WTC11 (cell line): ENCODE measurements at regions not wholly inside any gene's neighbourhood (a gene's known extent, or its start where the extent isn't known, plus 50 kb on each side); places are given as distances from the start of the nearest gene placed in this dataset.

Source experiments
- ATAC-seq: fragments of 200-7000 bp; cut with Tn5 transposase; 2 replicates; pipeline ENCODE4 v1.10.0; 2021; ENCODE audit warnings: mild to moderate bottlenecking, moderate library complexity
- CTCF ChIA-PET: fragments of 300-600 bp; sonication (Branson Sonifier 250); formaldehyde crosslinking; loops from one replicate; lab custom pipeline; 2021; ENCODE audit warnings: antibody characterized with exemption; lab: Charles Lee
- POLR2A ChIA-PET: fragments of 350-600 bp; sonication (Branson Sonifier 250); formaldehyde crosslinking; loops from one replicate; lab custom pipeline; 2021; ENCODE audit warnings: antibody characterized with exemption; lab: Charles Lee
- DNase-seq: peaks from one replicate; pipeline ENCODE4 v3.0.0; 2021; ENCODE audit warnings: low spot score
- H3K27ac Mint-ChIP-seq: 2 replicates; pipeline ENCODE4 v1.8.0; 2021; ENCODE audit warnings: mixed read lengths
- H3K27me3 Mint-ChIP-seq: 2 replicates; pipeline ENCODE4 v1.8.0; 2021; ENCODE audit warnings: low read depth, mild to moderate bottlenecking, moderate library complexity, mixed read lengths
- H3K36me3 Mint-ChIP-seq: 2 replicates; pipeline ENCODE4 v1.8.0; 2021; ENCODE audit warnings: mixed read lengths
- H3K4me1 Mint-ChIP-seq: 2 replicates; pipeline ENCODE4 v1.8.0; 2022; ENCODE audit warnings: mixed read lengths
- H3K4me3 Mint-ChIP-seq: 2 replicates; pipeline ENCODE4 v1.8.0; 2021; ENCODE audit warnings: mild to moderate bottlenecking, moderate library complexity, mixed read lengths
- H3K9me3 Mint-ChIP-seq: 2 replicates; pipeline ENCODE4 v1.8.0; 2021; ENCODE audit warnings: mixed read lengths
- ELF4 ChIP-seq: sonication (generic); formaldehyde crosslinking; IDR thresholded peaks from 2 replicates; pipeline ENCODE4 v1.8.1; 2022; ENCODE audit warnings: low read depth, mild to moderate bottlenecking, moderate library complexity, missing genetic modification reagents
- SMAD3 ChIP-seq: sonication (generic); formaldehyde crosslinking; IDR thresholded peaks from 2 replicates; pipeline ENCODE4 v1.8.0; 2022; ENCODE audit warnings: missing genetic modification reagents, mild to moderate bottlenecking, borderline replicate concordance
- TP53 ChIP-seq: sonication (generic); formaldehyde crosslinking; IDR thresholded peaks from 2 replicates; pipeline ENCODE4 v1.8.1; 2023; ENCODE audit warnings: mild to moderate bottlenecking, missing genetic modification reagents
- ZNF416 ChIP-seq: fragments of 250-450 bp; sonication (Bioruptor Pico); IDR thresholded peaks from 2 replicates; pipeline ENCODE4 v1.9.0; 2021; ENCODE audit warnings: mild to moderate bottlenecking, inconsistent platforms
- TF ChIP-seq, protein P1 (sequence below): fragments of 250-450 bp; sonication (Bioruptor Pico); IDR thresholded peaks from 2 replicates; pipeline ENCODE4 v1.9.0; 2021; ENCODE audit warnings: mild to moderate bottlenecking
- TF ChIP-seq, protein P2 (sequence below): fragments of 250-450 bp; sonication (Bioruptor Pico); IDR thresholded peaks from 2 replicates; pipeline ENCODE4 v2.1.2; 2022; ENCODE audit warnings: mild to moderate bottlenecking, moderate library complexity
- TF ChIP-seq, protein P3 (sequence below): fragments of 200-600 bp; IDR thresholded peaks from 2 replicates; pipeline ENCODE4 v1.8.0; 2022; ENCODE audit warnings: antibody characterized with exemption
- TF ChIP-seq, protein P4 (sequence below): fragments of 250-450 bp; sonication (Bioruptor Pico); conservative IDR thresholded peaks from 2 replicates; pipeline ENCODE4 v1.9.0; 2021; ENCODE audit warnings: mild to moderate bottlenecking
- TF ChIP-seq, protein P5 (sequence below): sonication (generic); formaldehyde crosslinking; IDR thresholded peaks from 2 replicates; pipeline ENCODE4 v1.8.1; 2023; ENCODE audit warnings: mild to moderate bottlenecking, missing genetic modification reagents, borderline replicate concordance
- TF ChIP-seq, protein P6 (sequence below): sonication (generic); formaldehyde crosslinking; IDR thresholded peaks from 2 replicates; pipeline ENCODE4 v1.8.1; 2023; ENCODE audit warnings: mild to moderate bottlenecking, moderate library complexity, missing genetic modification reagents
- TF ChIP-seq, protein P7 (sequence below): fragments of 250-450 bp; sonication (Bioruptor Pico); IDR thresholded peaks from 2 replicates; pipeline ENCODE4 v1.9.0; 2021; ENCODE audit warnings: moderate library complexity, mild to moderate bottlenecking, inconsistent platforms, borderline replicate concordance

DNA sequence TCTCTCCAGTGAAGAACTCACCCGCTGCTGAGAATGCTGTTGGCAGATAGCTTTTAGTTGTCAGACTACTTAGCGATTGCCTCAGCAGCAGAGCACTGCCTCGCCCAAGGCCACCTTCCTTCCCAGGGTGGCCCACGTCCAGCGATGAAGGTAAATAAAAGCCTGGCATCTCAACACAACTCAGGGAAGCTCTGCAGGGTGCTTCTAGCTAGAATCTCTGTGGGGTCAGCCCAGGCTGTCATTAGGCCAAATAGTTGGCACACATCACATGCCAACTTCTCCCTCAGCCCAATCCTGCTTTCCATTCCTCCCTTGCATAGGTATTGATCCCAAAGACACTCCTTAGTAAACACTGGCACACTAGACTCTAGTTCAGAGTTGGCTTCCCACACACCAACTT, 368.1 kb upstream of the TMTC1 start:
- ATAC-seq (no peak), DNase-seq (no peak)
- Mint-ChIP-seq H3K36me3 (peaks cover 6% of the 10 kb centered on the region), H3K27me3 (no peaks in the 10 kb centered on the region), H3K4me3 (no peak overlapping the region), H3K27ac (no peak overlapping the region), H3K9me3 (peaks cover 33% of the 10 kb centered on the region), H3K4me1 (no peaks in the 10 kb centered on the region)
- CTCF ChIA-PET = no interaction called here
- TF ChIP-seq, protein P1, sequence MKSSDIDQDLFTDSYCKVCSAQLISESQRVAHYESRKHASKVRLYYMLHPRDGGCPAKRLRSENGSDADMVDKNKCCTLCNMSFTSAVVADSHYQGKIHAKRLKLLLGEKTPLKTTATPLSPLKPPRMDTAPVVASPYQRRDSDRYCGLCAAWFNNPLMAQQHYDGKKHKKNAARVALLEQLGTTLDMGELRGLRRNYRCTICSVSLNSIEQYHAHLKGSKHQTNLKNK (CRISPR knock-in tag) = no peak
- TF ChIP-seq, protein P2, sequence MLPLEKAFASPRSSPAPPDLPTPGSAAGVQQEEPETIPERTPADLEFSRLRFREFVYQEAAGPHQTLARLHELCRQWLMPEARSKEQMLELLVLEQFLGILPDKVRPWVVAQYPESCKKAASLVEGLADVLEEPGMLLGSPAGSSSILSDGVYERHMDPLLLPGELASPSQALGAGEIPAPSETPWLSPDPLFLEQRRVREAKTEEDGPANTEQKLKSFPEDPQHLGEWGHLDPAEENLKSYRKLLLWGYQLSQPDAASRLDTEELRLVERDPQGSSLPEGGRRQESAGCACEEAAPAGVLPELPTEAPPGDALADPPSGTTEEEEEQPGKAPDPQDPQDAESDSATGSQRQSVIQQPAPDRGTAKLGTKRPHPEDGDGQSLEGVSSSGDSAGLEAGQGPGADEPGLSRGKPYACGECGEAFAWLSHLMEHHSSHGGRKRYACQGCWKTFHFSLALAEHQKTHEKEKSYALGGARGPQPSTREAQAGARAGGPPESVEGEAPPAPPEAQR (CRISPR knock-in tag) = no peak
- POLR2A ChIA-PET = no interaction called here

DNA sequence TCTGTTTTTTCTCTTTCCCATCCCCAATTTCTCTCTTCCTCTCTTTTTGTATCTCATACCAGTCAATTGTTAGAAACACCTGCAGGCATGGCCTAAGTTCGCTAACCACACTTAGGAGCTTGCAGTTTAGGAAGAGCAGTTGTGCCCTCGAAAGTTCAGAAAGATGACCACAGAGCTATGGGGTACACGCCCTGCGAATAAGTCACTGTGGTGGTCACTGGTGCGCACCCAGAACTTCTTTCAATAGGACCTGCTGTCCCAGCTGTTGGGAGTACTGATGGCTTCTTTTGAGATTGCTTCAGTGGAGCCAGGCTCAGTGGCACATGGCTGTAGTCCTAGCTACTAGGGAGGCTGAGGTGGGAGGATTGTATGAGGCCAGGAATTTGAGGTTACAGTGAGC, 362.8 kb upstream of the TMTC1 start:
- peaks cover 9% of the 10 kb centered on the region for H3K9me3 Mint-ChIP-seq
- TF ChIP-seq, protein P3, sequence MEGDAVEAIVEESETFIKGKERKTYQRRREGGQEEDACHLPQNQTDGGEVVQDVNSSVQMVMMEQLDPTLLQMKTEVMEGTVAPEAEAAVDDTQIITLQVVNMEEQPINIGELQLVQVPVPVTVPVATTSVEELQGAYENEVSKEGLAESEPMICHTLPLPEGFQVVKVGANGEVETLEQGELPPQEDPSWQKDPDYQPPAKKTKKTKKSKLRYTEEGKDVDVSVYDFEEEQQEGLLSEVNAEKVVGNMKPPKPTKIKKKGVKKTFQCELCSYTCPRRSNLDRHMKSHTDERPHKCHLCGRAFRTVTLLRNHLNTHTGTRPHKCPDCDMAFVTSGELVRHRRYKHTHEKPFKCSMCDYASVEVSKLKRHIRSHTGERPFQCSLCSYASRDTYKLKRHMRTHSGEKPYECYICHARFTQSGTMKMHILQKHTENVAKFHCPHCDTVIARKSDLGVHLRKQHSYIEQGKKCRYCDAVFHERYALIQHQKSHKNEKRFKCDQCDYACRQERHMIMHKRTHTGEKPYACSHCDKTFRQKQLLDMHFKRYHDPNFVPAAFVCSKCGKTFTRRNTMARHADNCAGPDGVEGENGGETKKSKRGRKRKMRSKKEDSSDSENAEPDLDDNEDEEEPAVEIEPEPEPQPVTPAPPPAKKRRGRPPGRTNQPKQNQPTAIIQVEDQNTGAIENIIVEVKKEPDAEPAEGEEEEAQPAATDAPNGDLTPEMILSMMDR = no peak
- TF ChIP-seq SMAD3 (no peak), ZNF416 (no peak), TP53 (CRISPR knock-in tag) (no peak), ELF4 (CRISPR knock-in tag) (no peak)
- TF ChIP-seq, protein P4, sequence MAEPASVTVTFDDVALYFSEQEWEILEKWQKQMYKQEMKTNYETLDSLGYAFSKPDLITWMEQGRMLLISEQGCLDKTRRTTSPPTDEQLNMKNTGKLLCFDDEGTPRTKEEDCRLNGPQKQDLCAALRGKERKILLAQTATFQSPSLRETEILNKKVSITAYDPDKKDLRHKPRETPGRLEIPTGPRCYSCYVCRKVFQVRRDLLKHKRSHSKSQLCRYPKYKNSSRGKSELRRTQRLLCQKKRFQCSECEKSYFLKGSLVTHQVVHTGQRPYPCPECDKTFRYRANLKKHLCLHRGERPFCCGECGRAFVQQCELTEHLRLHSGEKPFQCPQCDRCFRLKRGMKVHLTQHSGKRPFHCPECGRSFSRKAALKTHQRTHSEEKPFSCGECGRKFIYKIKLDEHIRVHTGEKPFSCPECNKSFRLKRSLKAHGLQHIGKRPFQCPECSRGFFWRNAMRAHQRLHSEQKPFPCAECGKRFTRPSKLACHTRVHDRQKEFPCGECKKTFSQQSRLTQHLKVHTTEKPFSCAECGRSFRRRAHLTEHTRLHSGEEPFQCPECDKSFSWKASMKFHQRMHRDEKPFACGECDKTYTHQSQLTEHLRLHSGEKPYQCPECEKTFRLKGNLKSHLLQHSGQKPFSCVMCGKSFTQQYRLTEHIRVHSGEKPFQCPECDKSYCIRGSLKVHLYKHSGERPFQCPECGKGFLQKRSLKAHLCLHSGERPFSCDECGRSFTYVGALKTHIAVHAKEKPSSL (CRISPR knock-in tag) = no peak
- TF ChIP-seq, protein P5, sequence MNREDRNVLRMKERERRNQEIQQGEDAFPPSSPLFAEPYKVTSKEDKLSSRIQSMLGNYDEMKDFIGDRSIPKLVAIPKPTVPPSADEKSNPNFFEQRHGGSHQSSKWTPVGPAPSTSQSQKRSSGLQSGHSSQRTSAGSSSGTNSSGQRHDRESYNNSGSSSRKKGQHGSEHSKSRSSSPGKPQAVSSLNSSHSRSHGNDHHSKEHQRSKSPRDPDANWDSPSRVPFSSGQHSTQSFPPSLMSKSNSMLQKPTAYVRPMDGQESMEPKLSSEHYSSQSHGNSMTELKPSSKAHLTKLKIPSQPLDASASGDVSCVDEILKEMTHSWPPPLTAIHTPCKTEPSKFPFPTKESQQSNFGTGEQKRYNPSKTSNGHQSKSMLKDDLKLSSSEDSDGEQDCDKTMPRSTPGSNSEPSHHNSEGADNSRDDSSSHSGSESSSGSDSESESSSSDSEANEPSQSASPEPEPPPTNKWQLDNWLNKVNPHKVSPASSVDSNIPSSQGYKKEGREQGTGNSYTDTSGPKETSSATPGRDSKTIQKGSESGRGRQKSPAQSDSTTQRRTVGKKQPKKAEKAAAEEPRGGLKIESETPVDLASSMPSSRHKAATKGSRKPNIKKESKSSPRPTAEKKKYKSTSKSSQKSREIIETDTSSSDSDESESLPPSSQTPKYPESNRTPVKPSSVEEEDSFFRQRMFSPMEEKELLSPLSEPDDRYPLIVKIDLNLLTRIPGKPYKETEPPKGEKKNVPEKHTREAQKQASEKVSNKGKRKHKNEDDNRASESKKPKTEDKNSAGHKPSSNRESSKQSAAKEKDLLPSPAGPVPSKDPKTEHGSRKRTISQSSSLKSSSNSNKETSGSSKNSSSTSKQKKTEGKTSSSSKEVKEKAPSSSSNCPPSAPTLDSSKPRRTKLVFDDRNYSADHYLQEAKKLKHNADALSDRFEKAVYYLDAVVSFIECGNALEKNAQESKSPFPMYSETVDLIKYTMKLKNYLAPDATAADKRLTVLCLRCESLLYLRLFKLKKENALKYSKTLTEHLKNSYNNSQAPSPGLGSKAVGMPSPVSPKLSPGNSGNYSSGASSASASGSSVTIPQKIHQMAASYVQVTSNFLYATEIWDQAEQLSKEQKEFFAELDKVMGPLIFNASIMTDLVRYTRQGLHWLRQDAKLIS (CRISPR knock-in tag) = no peak
- TF ChIP-seq, protein P6, sequence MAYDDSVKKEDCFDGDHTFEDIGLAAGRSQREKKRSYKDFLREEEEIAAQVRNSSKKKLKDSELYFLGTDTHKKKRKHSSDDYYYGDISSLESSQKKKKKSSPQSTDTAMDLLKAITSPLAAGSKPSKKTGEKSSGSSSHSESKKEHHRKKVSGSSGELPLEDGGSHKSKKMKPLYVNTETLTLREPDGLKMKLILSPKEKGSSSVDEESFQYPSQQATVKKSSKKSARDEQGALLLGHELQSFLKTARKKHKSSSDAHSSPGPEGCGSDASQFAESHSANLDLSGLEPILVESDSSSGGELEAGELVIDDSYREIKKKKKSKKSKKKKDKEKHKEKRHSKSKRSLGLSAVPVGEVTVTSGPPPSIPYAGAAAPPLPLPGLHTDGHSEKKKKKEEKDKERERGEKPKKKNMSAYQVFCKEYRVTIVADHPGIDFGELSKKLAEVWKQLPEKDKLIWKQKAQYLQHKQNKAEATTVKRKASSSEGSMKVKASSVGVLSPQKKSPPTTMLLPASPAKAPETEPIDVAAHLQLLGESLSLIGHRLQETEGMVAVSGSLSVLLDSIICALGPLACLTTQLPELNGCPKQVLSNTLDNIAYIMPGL (CRISPR knock-in tag) = no peak
- TF ChIP-seq, protein P7, sequence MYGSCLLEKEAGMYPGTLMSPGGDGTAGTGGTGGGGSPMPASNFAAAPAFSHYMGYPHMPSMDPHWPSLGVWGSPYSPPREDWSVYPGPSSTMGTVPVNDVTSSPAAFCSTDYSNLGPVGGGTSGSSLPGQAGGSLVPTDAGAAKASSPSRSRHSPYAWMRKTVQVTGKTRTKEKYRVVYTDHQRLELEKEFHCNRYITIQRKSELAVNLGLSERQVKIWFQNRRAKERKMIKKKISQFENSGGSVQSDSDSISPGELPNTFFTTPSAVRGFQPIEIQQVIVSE = no peak
- TF ChIP-seq, all 79 proteins: peak for 0
- no peaks in the 10 kb centered on the region for H3K4me1 Mint-ChIP-seq
- no peak for DNase-seq
- CTCF ChIA-PET = no interaction called here
- H3K27me3 Mint-ChIP-seq = no peaks in the 10 kb centered on the region; the same call in 1 of the 2 replicates
- H3K27ac Mint-ChIP-seq = no peak overlapping the region
- H3K4me3 Mint-ChIP-seq = no peak overlapping the region
- POLR2A ChIA-PET = no interaction called here
- ATAC-seq = no peak
- no peaks in the 10 kb centered on the region for H3K36me3 Mint-ChIP-seq
